Epidermal melanocyte (primary cell): ENCODE measurements at regions not wholly inside any gene's neighbourhood (a gene's known extent, or its start where the extent isn't known, plus 50 kb on each side); places are given as distances from the start of the nearest gene placed in this dataset.

ENCODE experiments used
- DNase-seq: peaks from one replicate; pipeline ENCODE4 v3.0.0; 2011; ENCODE audit warnings: low spot score; ENCODE audit not compliant: insufficient read length

GRCh38 chr1:115893545-115893944 is 52.6 kb upstream of the NHLH2 start:
- no peak for DNase-seq

GRCh38 chr1:115898020-115898419 is 57.1 kb upstream of the NHLH2 start:
- DNase-seq = no peak

GRCh38 chr1:115900856-115901255 is 59.9 kb upstream of the NHLH2 start:
- no peak for DNase-seq

- DNase-seq = no peak
Observed at GRCh38 chr1:115906627-115907026, 65.7 kb upstream of the NHLH2 start.

GRCh38 chr1:115907092-115907491 is 66.2 kb upstream of the NHLH2 start:
- DNase-seq = no peak

GRCh38 chr1:115908565-115909274 is 67.6 kb upstream of the SLC22A15 start:
- peak; percentile 70 for DNase-seq

- no peak for DNase-seq
Observed at GRCh38 chr1:115910231-115910630, 66.1 kb upstream of the SLC22A15 start.

GRCh38 chr1:115911294-115911693 is 65.0 kb upstream of the SLC22A15 start:
- DNase-seq = no peak

- no peak for DNase-seq
Observed at GRCh38 chr1:115912116-115912515, 64.2 kb upstream of the SLC22A15 start.

- no peak for DNase-seq
Observed at GRCh38 chr1:115922801-115923200, 53.5 kb upstream of the SLC22A15 start.

- no peak for DNase-seq
Observed at GRCh38 chr1:115924770-115925169, 51.5 kb upstream of the SLC22A15 start.

GRCh38 chr1:115925467-115925866 is 50.8 kb upstream of the SLC22A15 start:
- no peak for DNase-seq
